ENCODE measurements at regions not wholly inside any gene's neighbourhood (a gene's known extent, or its start where the extent isn't known, plus 50 kb on each side); places are given as distances from the start of the nearest gene placed in this dataset.
"Not testable (repeated sequence)": the region's sequence is repeated elsewhere in the genome, so short reads cannot be mapped to it uniquely, and the experiment has no call there.

GRCh38 chr4:63965875-63966274 is 443.4 kb downstream of the TECRL start:
- TF ChIP-seq CTCF (IDR thresholded peaks at IDR 0.05; ENCODE audit: low read depth, low read length, missing control alignments) = no peak
- no peak for DNase-seq (ENCODE audit: low read depth)

GRCh38 chr4:63942706-63943286 is 466.5 kb downstream of the TECRL start:
- not testable (repeated sequence) for H3K4me3 ChIP-seq (ENCODE audit: low read depth, low read length); DNase-seq (ENCODE audit: low read depth)

More at GRCh38 chr4:63965875-63966274, 443.4 kb downstream of the TECRL start:
- no peak overlapping the region for H3K4me3 ChIP-seq (ENCODE audit: low read depth, low read length)

- TF ChIP-seq CTCF (IDR thresholded peaks at IDR 0.05; ENCODE audit: low read depth, low read length, missing control alignments) = no peak
- H3K4me3 ChIP-seq (ENCODE audit: low read depth, low read length) = no peak overlapping the region
- DNase-seq (ENCODE audit: low read depth) = no peak
These were observed 471.3 kb downstream of the TECRL start for GRCh38 chr4:63937961-63938360.

GRCh38 chr4:63922146-63922545 is 487.1 kb downstream of the TECRL start:
- DNase-seq (ENCODE audit: low read depth) = no peak
- H3K4me3 ChIP-seq (ENCODE audit: low read depth, low read length) = no peak overlapping the region
- TF ChIP-seq CTCF (IDR thresholded peaks at IDR 0.05; ENCODE audit: low read depth, low read length, missing control alignments) = no peak

GRCh38 chr4:63921561-63921960 is 487.7 kb downstream of the TECRL start:
- no peak for TF ChIP-seq CTCF (IDR thresholded peaks at IDR 0.05; ENCODE audit: low read depth, low read length, missing control alignments)

GRCh38 chr4:63919636-63920365 is 489.4 kb downstream of the TECRL start:
- no peak for TF ChIP-seq CTCF (IDR thresholded peaks at IDR 0.05; ENCODE audit: low read depth, low read length, missing control alignments)
- no peak overlapping the region for H3K4me3 ChIP-seq (ENCODE audit: low read depth, low read length)
- no peak for DNase-seq (ENCODE audit: low read depth)

More at GRCh38 chr4:63921561-63921960, 487.7 kb downstream of the TECRL start:
- H3K4me3 ChIP-seq (ENCODE audit: low read depth, low read length) = no peak overlapping the region
- no peak for DNase-seq (ENCODE audit: low read depth)

- DNase-seq (ENCODE audit: low read depth) = no peak
- TF ChIP-seq CTCF (IDR thresholded peaks at IDR 0.05; ENCODE audit: low read depth, low read length, missing control alignments) = no peak
- no peak overlapping the region for H3K4me3 ChIP-seq (ENCODE audit: low read depth, low read length)
These were observed 502.5 kb downstream of the TECRL start for GRCh38 chr4:63906660-63907183.

Measured in GM12864 (cell line).